Fibroblast of the aortic adventitia (primary cell): ENCODE measurements at regions not wholly inside any gene's neighbourhood (a gene's known extent, or its start where the extent isn't known, plus 50 kb on each side); places are given as distances from the start of the nearest gene placed in this dataset.
"Not testable (repeated sequence)": the region's sequence is repeated elsewhere in the genome, so short reads cannot be mapped to it uniquely, and the experiment has no call there.

ENCODE experiments used
- DNase-seq: peaks from one replicate; pipeline ENCODE4 v3.0.0-alpha.2; 2010; ENCODE audit warnings: low read depth
- H3K4me3 ChIP-seq: 2 replicates; pipeline ENCODE4 v1.5.1; 2011; ENCODE audit warnings: low read depth, mild to moderate bottlenecking, control low read depth, low read length, moderate library complexity
- TF ChIP-seq, protein P1 (sequence below): IDR thresholded peaks from 2 replicates; pipeline ENCODE4 v1.5.1; 2011; ENCODE audit warnings: mild to moderate bottlenecking, low read length, control low read depth, inconsistent platforms; ENCODE audit not compliant: insufficient read depth

DNA sequence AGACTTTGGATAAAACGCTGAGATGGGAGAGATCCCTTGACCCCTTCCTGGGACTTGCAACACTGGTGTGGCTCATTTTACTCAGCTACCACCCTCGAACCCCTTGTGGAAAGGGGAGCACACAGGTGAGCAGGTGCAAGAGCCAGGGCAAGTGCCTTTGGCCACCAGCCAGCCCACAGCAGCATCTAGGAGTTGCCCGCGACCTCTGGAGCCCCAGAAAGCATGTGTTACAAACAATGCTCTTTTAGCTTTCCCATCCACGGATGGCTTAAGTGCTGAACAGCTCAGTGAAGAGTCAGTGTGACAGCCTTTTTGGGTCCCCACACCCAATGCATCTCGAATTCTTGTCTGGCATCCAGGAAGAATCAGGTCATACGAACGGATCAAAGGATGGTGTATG, 197.8 kb downstream of the MEMO1 start:
- DNase-seq = no peak
- no peak overlapping the region for H3K4me3 ChIP-seq
- TF ChIP-seq, protein P1, sequence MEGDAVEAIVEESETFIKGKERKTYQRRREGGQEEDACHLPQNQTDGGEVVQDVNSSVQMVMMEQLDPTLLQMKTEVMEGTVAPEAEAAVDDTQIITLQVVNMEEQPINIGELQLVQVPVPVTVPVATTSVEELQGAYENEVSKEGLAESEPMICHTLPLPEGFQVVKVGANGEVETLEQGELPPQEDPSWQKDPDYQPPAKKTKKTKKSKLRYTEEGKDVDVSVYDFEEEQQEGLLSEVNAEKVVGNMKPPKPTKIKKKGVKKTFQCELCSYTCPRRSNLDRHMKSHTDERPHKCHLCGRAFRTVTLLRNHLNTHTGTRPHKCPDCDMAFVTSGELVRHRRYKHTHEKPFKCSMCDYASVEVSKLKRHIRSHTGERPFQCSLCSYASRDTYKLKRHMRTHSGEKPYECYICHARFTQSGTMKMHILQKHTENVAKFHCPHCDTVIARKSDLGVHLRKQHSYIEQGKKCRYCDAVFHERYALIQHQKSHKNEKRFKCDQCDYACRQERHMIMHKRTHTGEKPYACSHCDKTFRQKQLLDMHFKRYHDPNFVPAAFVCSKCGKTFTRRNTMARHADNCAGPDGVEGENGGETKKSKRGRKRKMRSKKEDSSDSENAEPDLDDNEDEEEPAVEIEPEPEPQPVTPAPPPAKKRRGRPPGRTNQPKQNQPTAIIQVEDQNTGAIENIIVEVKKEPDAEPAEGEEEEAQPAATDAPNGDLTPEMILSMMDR = no peak

DNA sequence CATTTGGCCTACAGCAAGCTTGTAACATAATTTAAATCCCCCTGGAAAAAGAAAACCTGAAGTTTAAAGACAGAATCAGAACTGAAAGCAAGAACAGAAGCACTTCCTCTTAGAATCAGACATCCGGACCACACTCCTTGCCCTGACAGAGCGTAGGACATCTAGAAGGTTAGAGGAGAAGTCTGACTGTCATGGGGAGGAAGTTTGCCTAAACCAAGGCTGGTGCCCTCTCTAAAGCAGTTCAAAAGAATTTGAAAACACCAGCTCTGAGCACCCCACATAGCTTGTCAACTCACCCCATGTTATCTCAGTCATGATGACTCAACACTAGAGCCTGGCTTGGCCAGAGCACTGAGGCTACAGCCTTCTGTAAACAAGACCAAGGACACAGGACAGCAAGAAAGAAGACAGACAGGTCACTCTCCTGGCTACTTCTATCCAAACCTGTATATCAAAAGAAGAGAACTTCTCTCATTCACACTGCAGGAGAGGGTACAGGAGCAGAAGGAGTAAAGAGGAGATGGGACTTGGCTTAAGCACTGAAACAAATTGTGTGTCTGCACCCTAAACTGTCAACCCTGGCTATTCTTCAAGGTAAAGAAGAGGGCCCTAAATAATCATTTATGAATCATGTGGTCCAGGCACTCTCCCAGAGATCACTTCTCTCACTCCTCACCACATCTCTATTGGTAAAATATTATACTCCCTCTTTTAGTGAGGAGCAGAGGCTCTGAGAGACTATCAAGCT, 198.6 kb downstream of the MEMO1 start:
- DNase-seq = peak; percentile 8
- TF ChIP-seq, protein P1 = no peak
- H3K4me3 ChIP-seq = no peak overlapping the region

DNA sequence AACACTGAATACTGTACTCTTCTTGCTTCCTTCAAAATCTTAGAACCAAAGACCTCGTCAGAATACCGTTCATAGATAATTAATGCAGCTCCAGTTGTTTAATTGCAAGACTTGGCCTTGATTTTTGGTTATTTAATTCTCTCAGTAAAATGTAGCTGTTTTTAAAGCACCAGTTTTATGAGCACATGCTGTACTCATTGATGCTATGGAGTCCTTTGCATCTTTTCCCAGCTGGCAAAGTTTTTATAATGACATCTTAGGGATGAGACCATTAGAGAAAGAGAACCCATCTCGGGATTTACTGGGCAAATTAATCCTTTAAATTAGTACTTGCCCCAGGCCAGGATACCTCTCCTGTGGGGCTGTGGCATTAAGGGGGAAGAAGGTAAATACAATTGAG, 199.3 kb downstream of the MEMO1 start:
- TF ChIP-seq, protein P1 = no peak
- no peak for DNase-seq
- no peak overlapping the region for H3K4me3 ChIP-seq

DNA sequence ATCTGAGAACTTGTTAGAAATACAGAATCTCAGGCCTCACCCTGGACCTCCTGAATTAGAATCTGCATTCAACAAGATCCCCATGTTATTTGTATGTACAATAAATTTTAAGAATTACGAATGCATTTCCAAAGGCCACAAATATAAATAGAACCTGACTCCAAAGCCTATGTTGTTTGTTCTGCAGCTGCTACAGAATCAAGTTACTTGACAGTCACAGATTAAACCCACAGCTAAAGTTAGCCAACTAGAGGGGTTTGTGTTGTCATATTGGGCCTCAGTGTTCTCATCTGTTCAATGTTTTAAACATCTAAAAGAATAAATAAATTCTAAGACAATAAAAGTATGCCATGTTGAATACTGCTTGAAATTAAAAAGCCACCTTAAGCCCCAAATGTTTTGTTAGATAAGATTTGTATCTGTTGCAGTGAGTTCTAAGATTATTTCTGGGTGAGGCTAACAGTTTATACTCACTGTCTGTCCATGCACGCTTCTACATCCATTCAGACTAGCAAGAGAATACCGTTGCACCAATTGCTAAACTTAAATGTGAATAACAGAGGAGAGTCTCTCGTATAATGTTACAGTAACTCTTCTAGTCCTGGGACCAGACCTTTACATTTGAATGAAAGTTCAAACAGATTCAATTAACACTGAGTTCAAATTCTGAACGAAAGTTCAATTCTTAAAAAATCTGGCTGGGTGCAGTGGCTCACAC, 200.4 kb downstream of the MEMO1 start:
- TF ChIP-seq, protein P1 = no peak
- H3K4me3 ChIP-seq = no peak overlapping the region
- no peak for DNase-seq

DNA sequence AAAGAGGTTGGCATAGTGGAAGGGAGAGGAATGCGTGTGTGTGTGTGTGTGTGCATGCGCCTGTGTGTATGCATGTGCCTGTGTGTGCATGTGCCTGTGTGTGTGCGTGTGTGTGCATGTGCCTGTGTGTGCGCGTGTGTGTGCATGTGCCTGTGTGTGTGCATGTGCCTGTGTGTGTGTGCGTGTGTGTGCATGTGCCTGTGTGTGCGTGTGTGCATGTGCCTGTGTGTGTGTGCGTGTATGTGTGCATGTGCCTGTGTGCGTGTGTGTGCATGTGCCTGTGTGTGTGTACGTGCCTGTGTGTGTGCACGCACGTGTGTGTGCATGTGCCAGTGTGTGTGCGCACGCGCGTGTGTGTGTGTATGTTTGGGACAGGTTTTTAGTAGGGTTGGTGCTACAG, 205.1 kb downstream of the MEMO1 start:
- no peak overlapping the region for H3K4me3 ChIP-seq
- no peak for DNase-seq
- TF ChIP-seq, protein P1 = no peak

DNA sequence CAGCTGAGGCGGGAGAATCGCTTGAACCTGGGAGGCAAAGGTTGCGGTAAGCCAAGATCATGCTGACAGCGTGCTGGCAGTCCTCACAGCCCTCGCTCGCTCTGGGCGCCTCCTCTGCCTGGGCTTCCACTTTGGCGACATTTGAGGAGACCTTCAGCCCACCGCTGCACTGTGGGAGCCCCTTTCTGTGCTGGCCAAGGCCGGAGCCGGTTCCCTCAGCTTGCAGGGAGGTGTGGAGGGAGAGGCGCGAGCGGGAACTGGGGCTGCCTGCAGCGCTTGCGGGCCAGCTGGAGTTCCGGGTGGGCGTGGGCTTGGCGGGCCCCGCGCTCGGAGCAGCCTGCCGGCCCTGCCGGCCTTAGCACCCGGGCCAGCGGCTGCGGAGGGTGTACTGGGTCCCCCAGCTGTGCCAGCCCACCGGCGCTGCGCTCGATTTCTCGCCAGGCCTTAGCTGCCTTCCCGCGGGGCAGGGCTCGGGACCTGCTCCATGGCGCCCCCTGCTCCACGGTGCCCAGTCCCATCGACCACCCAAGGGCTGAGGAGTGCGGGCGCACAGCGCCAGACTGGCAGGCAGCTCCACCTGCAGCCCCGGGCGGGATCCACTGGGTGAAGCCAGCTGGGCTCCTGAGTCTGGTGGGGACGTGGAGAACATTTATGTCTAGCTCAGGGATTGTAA, 207.2 kb downstream of the MEMO1 start:
- H3K4me3 ChIP-seq = not testable (repeated sequence)

DNA sequence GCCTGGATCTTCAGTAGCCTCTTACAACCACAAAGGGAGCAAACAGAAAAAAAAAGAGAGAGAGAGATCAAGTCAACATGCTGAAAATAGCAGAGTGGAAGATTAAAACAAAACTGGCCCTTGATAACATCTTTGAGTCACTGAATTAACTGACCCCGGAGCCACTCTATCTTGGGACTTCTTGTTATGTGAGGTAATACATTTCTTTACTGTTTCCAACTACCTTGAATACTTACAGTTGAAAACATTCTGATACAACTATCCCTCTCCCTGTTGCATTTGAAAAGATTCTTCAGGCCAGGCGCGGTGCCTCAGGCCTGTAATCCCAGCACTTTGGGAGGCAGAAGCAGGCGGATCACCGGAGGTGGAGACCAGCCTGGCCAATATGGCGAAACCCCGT, 208.1 kb downstream of the MEMO1 start:
- TF ChIP-seq, protein P1 = no peak
- no peak for DNase-seq
- no peak overlapping the region for H3K4me3 ChIP-seq

More for the DNA sequence above, 207.2 kb downstream of the MEMO1 start:
- DNase-seq = not testable (repeated sequence)

DNA sequence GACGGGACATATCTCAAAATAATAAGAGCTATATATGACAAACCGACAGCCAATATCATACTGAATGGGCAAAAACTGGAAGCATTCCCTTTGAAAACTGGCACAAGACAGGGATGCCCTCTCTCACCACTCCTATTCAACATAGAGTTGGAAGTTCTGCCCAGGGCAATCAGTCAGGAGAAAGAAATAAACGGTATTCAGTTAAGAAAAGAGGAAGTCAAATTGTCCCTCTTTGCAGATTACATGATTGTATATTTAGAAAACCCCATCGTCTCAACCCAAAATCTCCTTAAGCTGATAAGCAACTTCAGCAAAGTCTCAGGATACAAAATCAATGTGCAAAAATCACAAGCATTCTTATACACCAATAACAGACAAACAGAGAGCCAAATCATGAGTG, 211.5 kb downstream of the MEMO1 start:
- not testable (repeated sequence) for H3K4me3 ChIP-seq, DNase-seq
